Vagina (tissue), 2 donors: ENCODE measurements at regions not wholly inside any gene's neighbourhood (a gene's known extent, or its start where the extent isn't known, plus 50 kb on each side); places are given as distances from the start of the nearest gene placed in this dataset.

Source experiments
- DNase-seq, 2 donors: peaks; one replicate each; pipeline ENCODE4 v3.0.0-alpha.2; 2017; ENCODE audit errors: extremely low spot score in 2 of 2
- H3K27ac ChIP-seq: fragments of 200-600 bp; sonication (generic); one replicate; pipeline ENCODE4 v1.5.1; 2019
- H3K27me3 ChIP-seq: fragments of 200-600 bp; sonication (generic); one replicate; pipeline ENCODE4 v1.5.1; 2019
- H3K36me3 ChIP-seq, 2 donors: fragments of 200-600 bp; sonication (generic); one replicate each; pipeline ENCODE4 v1.5.1; 2017 to 2019
- H3K4me1 ChIP-seq: fragments of 200-600 bp; sonication (generic); one replicate; pipeline ENCODE4 v1.5.1; 2019
- H3K4me3 ChIP-seq, 2 donors: fragments of 200-600 bp; sonication (generic); 1 replicate in 1 of 2; 2 replicates in 1 of 2; pipeline ENCODE4 v1.5.1; 2016 to 2019
- H3K9me3 ChIP-seq: fragments of 200-600 bp; sonication (generic); one replicate; pipeline ENCODE4 v1.5.1; 2019
- POLR2A ChIP-seq, 2 donors: fragments of 450-650 bp; IDR thresholded peaks; one replicate each; pipeline ENCODE4 v1.6.1; 2017; ENCODE audit warnings: antibody characterized with exemption in 2 of 2, mild to moderate bottlenecking in 2 of 2, moderate library complexity in 2 of 2
- POLR2AphosphoS5 ChIP-seq, 2 donors: sonication (generic); formaldehyde crosslinking; IDR thresholded peaks; one replicate each; pipeline ENCODE4 v1.9.0; 2017; ENCODE audit warnings: antibody characterized with exemption in 2 of 2, mild to moderate bottlenecking in 2 of 2, low read depth in 1 of 2; ENCODE audit not compliant: insufficient read depth in 1 of 2
- intact Hi-C: fragments of 100-400 bp; cut with DNase I; formaldehyde crosslinking; loops from one replicate; pipeline ENCODE4 v1.15.1; 2023
- TF ChIP-seq, protein P1 (sequence below), 3 experiments: fragments of 450-650 bp in 2 of 3; fragments of 200-600 bp in 1 of 3; sonication (generic) in 1 of 3; IDR thresholded peaks; one replicate each; pipeline ENCODE4 v1.5.1; 2017 to 2019; ENCODE audit warnings: antibody characterized with exemption in 3 of 3, mild to moderate bottlenecking in 2 of 3, moderate library complexity in 2 of 3

DNA sequence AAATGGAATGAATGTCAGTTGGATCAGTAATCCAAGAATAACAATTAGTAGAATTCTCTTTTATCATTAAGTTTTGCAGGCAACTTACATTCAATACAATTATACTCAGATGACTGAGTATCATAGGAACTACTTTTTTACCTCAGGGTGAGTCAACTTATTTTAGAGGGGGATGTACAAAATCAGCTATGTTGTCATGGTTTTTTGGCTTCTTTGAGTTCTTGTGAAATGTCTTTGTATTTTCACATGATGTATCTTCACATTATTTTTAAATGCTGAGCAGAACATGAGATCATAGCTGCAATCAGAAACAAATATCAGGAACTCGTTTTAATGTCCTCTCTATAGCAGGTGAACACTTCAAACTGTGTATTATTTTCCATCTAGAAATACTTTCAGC is 65.3 kb upstream of the PTPRR start:
- no peak for TF ChIP-seq POLR2A (IDR thresholded peaks at IDR 0.05)
- TF ChIP-seq, protein P1, sequence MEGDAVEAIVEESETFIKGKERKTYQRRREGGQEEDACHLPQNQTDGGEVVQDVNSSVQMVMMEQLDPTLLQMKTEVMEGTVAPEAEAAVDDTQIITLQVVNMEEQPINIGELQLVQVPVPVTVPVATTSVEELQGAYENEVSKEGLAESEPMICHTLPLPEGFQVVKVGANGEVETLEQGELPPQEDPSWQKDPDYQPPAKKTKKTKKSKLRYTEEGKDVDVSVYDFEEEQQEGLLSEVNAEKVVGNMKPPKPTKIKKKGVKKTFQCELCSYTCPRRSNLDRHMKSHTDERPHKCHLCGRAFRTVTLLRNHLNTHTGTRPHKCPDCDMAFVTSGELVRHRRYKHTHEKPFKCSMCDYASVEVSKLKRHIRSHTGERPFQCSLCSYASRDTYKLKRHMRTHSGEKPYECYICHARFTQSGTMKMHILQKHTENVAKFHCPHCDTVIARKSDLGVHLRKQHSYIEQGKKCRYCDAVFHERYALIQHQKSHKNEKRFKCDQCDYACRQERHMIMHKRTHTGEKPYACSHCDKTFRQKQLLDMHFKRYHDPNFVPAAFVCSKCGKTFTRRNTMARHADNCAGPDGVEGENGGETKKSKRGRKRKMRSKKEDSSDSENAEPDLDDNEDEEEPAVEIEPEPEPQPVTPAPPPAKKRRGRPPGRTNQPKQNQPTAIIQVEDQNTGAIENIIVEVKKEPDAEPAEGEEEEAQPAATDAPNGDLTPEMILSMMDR (IDR thresholded peaks at IDR 0.05) = no peak
- no peak for TF ChIP-seq POLR2AphosphoS5 (IDR thresholded peaks at IDR 0.05; ENCODE audit: insufficient read depth in 1 of 2, low read depth in 1 of 2)
- no peak overlapping the region for H3K27ac ChIP-seq
- no peaks in the 10 kb centered on the region for H3K9me3 ChIP-seq
- H3K36me3 ChIP-seq = no peaks in the 10 kb centered on the region
- H3K4me3 ChIP-seq = no peak overlapping the region
- no peaks in the 10 kb centered on the region for H3K27me3 ChIP-seq
- DNase-seq = no peak
- no peaks in the 10 kb centered on the region for H3K4me1 ChIP-seq
- intact Hi-C loops = no loop called here

DNA sequence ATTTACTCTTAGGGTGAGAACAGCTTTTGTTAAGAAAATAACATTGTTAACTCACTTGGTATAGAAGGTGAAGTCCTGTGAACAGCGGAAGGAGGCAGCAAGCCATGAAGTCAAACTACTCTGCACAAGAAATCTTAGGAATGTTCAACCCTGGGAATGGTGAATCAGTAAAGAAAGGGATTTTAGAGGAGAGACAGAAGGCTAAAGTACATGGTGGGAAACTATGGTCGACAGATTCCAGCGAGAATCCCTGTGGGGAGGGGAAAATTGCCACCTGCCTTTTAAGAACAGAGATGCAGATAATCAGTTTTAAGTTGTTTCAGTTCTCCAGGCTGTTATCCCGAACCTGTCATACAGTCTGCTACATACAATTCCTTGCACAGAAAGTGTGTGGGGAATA is 63.2 kb upstream of the PTPRR start:
- TF ChIP-seq POLR2A (IDR thresholded peaks at IDR 0.05) (no peak), POLR2AphosphoS5 (IDR thresholded peaks at IDR 0.05; ENCODE audit: insufficient read depth in 1 of 2, low read depth in 1 of 2) (no peak)
- TF ChIP-seq, protein P1 (IDR thresholded peaks at IDR 0.05) = no peak
- Histone ChIP-seq H3K36me3 (no peaks in the 10 kb centered on the region), H3K9me3 (no peaks in the 10 kb centered on the region), H3K27ac (no peak overlapping the region), H3K4me3 (no peak overlapping the region), H3K4me1 (no peaks in the 10 kb centered on the region), H3K27me3 (no peaks in the 10 kb centered on the region)
- intact Hi-C loops = no loop called here
- DNase-seq = no peak

DNA sequence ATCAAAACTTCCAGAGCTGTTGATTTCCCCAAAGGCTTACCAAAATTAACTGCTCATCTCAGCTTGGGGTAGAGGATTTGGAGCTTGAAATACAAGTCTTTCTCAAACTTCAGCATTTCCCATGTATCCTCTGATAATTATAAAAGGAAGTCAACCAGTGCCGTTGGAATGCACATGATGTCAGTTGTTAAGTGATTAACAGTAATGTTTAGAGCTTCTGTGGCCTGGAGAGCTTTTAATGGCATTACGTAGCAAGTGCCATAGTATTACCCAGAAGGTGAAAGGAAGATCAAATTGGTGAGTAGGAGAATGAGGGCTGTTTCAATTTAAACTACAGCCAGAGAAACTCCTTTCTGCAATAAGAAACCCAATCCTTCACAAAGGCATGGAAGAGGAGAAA is 62.5 kb upstream of the PTPRR start:
- H3K36me3 ChIP-seq = no peaks in the 10 kb centered on the region
- no peak for DNase-seq
- no peaks in the 10 kb centered on the region for H3K4me1 ChIP-seq
- TF ChIP-seq POLR2A (IDR thresholded peaks at IDR 0.05) (no peak), POLR2AphosphoS5 (IDR thresholded peaks at IDR 0.05; ENCODE audit: insufficient read depth in 1 of 2, low read depth in 1 of 2) (no peak)
- TF ChIP-seq, protein P1 (IDR thresholded peaks at IDR 0.05) = no peak
- intact Hi-C loops = no loop called here
- no peak overlapping the region for H3K4me3 ChIP-seq
- H3K27me3 ChIP-seq = no peaks in the 10 kb centered on the region
- H3K27ac ChIP-seq = no peak overlapping the region
- no peaks in the 10 kb centered on the region for H3K9me3 ChIP-seq

GRCh38 chr12:70982286-70982685 is 61.7 kb upstream of the PTPRR start:
- H3K36me3 ChIP-seq = no peaks in the 10 kb centered on the region
- TF ChIP-seq POLR2A (IDR thresholded peaks at IDR 0.05) (no peak), POLR2AphosphoS5 (IDR thresholded peaks at IDR 0.05; ENCODE audit: insufficient read depth in 1 of 2, low read depth in 1 of 2) (no peak)
- TF ChIP-seq, protein P1 (IDR thresholded peaks at IDR 0.05) = no peak
- no peaks in the 10 kb centered on the region for H3K9me3 ChIP-seq
- H3K4me3 ChIP-seq = no peak overlapping the region
- H3K27me3 ChIP-seq = no peaks in the 10 kb centered on the region
- no peak overlapping the region for H3K27ac ChIP-seq
- DNase-seq = no peak
- no peaks in the 10 kb centered on the region for H3K4me1 ChIP-seq
- intact Hi-C loops = no loop called here

- H3K9me3 ChIP-seq = no peaks in the 10 kb centered on the region
- H3K36me3 ChIP-seq = no peaks in the 10 kb centered on the region
- no peaks in the 10 kb centered on the region for H3K27me3 ChIP-seq
- TF ChIP-seq POLR2AphosphoS5 (IDR thresholded peaks at IDR 0.05; ENCODE audit: insufficient read depth in 1 of 2, low read depth in 1 of 2) (no peak), POLR2A (IDR thresholded peaks at IDR 0.05) (no peak)
- TF ChIP-seq, protein P1 (IDR thresholded peaks at IDR 0.05) = no peak
- DNase-seq = no peak
- H3K4me1 ChIP-seq = no peaks in the 10 kb centered on the region
- no peak overlapping the region for H3K4me3 ChIP-seq
- intact Hi-C loops = no loop called here
- no peak overlapping the region for H3K27ac ChIP-seq
These were observed 50.7 kb upstream of the PTPRR start for GRCh38 chr12:70971001-70971794.
